Astrocyte of the spinal cord (primary cell): ENCODE measurements at regions not wholly inside any gene's neighbourhood (a gene's known extent, or its start where the extent isn't known, plus 50 kb on each side); places are given as distances from the start of the nearest gene placed in this dataset.

Experiments
- DNase-seq: peaks from one replicate; pipeline ENCODE4 v3.0.0; 2011; ENCODE audit warnings: low read depth, low spot score
- H3K4me3 ChIP-seq: 2 replicates; pipeline ENCODE4 v1.5.1; 2011; ENCODE audit warnings: low read depth, mild to moderate bottlenecking, low read length, moderate library complexity
- CTCF ChIP-seq: IDR thresholded peaks from 2 replicates; pipeline ENCODE4 v1.5.1; 2012; ENCODE audit warnings: low read depth, mild to moderate bottlenecking, low read length, inconsistent platforms
- in situ Hi-C: cut with HindIII; loops from 2 replicates; pipeline ENCODE4 v1.10.0; 2017; ENCODE audit warnings: low sequenced_read_pairs

- in situ Hi-C loops = no loop called here
Measured at GRCh38 chr9:20228096-20228495, 394.2 kb downstream of the MLLT3 start.

GRCh38 chr9:20227166-20227874 lies 395.0 kb downstream of the MLLT3 start:
- no peak overlapping the region for H3K4me3 ChIP-seq
- no peak for TF ChIP-seq CTCF
- DNase-seq = no peak
- in situ Hi-C loops = no loop called here

More at GRCh38 chr9:20228096-20228495, 394.2 kb downstream of the MLLT3 start:
- no peak for DNase-seq
- H3K4me3 ChIP-seq = no peak overlapping the region
- TF ChIP-seq CTCF = no peak

- in situ Hi-C loops = no loop called here
- no peak overlapping the region for H3K4me3 ChIP-seq
- DNase-seq = no peak
- TF ChIP-seq CTCF = no peak
Measured at GRCh38 chr9:20226345-20226744, 396.0 kb downstream of the MLLT3 start.

GRCh38 chr9:20225826-20226225 lies 396.5 kb downstream of the MLLT3 start:
- no peak for DNase-seq
- H3K4me3 ChIP-seq = no peak overlapping the region
- in situ Hi-C loops = no loop called here
- no peak for TF ChIP-seq CTCF

GRCh38 chr9:20224756-20225155 lies 397.5 kb downstream of the MLLT3 start:
- in situ Hi-C loops = no loop called here
- no peak for TF ChIP-seq CTCF
- no peak for DNase-seq

GRCh38 chr9:20220286-20220685 lies 402.0 kb downstream of the MLLT3 start:
- no peak for TF ChIP-seq CTCF
- no peak for DNase-seq
- in situ Hi-C loops = no loop called here
- H3K4me3 ChIP-seq = no peak overlapping the region

More at GRCh38 chr9:20224756-20225155, 397.5 kb downstream of the MLLT3 start:
- H3K4me3 ChIP-seq = no peak overlapping the region
